Liver (tissue), 3 donors: ENCODE measurements at regions not wholly inside any gene's neighbourhood (a gene's known extent, or its start where the extent isn't known, plus 50 kb on each side); places are given as distances from the start of the nearest gene placed in this dataset.

ENCODE experiments used
- EGR1 ChIP-seq, 2 donors: IDR thresholded peaks; 2 replicates each; pipeline ENCODE4 v1.6.1; 2016 to 2018; ENCODE audit warnings: antibody characterized with exemption in 2 of 2, low read depth in 2 of 2
- GABPA ChIP-seq, 2 donors: IDR thresholded peaks in 1 of 2; conservative IDR thresholded peaks in 1 of 2; 2 replicates each; pipeline ENCODE4 v1.6.1; 2016; ENCODE audit warnings: antibody characterized with exemption in 2 of 2, mild to moderate bottlenecking in 1 of 2, moderate library complexity in 1 of 2
- SP1 ChIP-seq: IDR thresholded peaks from 2 replicates; pipeline ENCODE4 v1.6.1; 2018; ENCODE audit warnings: antibody characterized with exemption, mild to moderate bottlenecking
- YY1 ChIP-seq: IDR thresholded peaks from 2 replicates; pipeline ENCODE4 v1.6.1; 2016; ENCODE audit warnings: antibody characterized with exemption, mild to moderate bottlenecking
- TF ChIP-seq, protein P1 (sequence below): fragments of 150-350 bp; IDR thresholded peaks from 2 replicates; pipeline ENCODE4 v1.5.1; 2017; ENCODE audit warnings: improper control_type of control experiment, low read depth, low read length; ENCODE audit not compliant: missing input control
- TF ChIP-seq, protein P2 (sequence below): IDR thresholded peaks from 2 replicates; pipeline ENCODE4 v1.6.1; 2016; ENCODE audit warnings: antibody characterized with exemption, mild to moderate bottlenecking
- TF ChIP-seq, protein P3 (sequence below): IDR thresholded peaks from 2 replicates; pipeline ENCODE4 v1.6.1; 2016; ENCODE audit warnings: antibody characterized with exemption
- donor health status: healthy.
- donor health status: healthy.

DNA sequence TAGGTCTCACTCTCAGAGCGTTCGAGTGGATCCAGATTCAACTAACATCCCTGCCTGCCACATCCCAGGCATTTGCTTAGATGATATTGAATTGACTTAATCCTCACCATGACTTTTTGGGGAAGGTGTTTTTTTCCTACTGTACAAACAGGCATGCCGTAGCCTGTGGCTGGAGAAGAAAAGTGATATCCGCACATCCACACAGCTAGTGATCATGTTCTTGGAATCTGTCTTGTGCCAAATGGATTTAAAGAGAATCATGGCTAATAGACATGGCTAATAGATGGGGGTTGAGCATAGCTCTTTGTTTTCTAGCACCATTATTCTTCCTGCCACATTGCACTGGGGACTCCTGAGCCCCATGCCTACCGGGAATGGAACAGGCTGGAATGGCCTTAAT, 82.1 kb upstream of the THY1 start:
- TF ChIP-seq, protein P1, sequence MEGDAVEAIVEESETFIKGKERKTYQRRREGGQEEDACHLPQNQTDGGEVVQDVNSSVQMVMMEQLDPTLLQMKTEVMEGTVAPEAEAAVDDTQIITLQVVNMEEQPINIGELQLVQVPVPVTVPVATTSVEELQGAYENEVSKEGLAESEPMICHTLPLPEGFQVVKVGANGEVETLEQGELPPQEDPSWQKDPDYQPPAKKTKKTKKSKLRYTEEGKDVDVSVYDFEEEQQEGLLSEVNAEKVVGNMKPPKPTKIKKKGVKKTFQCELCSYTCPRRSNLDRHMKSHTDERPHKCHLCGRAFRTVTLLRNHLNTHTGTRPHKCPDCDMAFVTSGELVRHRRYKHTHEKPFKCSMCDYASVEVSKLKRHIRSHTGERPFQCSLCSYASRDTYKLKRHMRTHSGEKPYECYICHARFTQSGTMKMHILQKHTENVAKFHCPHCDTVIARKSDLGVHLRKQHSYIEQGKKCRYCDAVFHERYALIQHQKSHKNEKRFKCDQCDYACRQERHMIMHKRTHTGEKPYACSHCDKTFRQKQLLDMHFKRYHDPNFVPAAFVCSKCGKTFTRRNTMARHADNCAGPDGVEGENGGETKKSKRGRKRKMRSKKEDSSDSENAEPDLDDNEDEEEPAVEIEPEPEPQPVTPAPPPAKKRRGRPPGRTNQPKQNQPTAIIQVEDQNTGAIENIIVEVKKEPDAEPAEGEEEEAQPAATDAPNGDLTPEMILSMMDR = no peak
- TF ChIP-seq EGR1 (IDR thresholded peaks at IDR 0.05; ENCODE audit: low read depth in 2 of 2) (no peak), YY1 (no peak), GABPA (IDR thresholded peaks at IDR 0.05 in 1 of 2, conservative IDR thresholded peaks at IDR 0.05 in 1 of 2) (no peak), SP1 (no peak)
- TF ChIP-seq, protein P2, sequence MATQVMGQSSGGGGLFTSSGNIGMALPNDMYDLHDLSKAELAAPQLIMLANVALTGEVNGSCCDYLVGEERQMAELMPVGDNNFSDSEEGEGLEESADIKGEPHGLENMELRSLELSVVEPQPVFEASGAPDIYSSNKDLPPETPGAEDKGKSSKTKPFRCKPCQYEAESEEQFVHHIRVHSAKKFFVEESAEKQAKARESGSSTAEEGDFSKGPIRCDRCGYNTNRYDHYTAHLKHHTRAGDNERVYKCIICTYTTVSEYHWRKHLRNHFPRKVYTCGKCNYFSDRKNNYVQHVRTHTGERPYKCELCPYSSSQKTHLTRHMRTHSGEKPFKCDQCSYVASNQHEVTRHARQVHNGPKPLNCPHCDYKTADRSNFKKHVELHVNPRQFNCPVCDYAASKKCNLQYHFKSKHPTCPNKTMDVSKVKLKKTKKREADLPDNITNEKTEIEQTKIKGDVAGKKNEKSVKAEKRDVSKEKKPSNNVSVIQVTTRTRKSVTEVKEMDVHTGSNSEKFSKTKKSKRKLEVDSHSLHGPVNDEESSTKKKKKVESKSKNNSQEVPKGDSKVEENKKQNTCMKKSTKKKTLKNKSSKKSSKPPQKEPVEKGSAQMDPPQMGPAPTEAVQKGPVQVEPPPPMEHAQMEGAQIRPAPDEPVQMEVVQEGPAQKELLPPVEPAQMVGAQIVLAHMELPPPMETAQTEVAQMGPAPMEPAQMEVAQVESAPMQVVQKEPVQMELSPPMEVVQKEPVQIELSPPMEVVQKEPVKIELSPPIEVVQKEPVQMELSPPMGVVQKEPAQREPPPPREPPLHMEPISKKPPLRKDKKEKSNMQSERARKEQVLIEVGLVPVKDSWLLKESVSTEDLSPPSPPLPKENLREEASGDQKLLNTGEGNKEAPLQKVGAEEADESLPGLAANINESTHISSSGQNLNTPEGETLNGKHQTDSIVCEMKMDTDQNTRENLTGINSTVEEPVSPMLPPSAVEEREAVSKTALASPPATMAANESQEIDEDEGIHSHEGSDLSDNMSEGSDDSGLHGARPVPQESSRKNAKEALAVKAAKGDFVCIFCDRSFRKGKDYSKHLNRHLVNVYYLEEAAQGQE = no peak
- TF ChIP-seq, protein P3, sequence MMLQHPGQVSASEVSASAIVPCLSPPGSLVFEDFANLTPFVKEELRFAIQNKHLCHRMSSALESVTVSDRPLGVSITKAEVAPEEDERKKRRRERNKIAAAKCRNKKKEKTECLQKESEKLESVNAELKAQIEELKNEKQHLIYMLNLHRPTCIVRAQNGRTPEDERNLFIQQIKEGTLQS = no peak
